ENCODE measurements at regions not wholly inside any gene's neighbourhood (a gene's known extent, or its start where the extent isn't known, plus 50 kb on each side); places are given as distances from the start of the nearest gene placed in this dataset.

DNA sequence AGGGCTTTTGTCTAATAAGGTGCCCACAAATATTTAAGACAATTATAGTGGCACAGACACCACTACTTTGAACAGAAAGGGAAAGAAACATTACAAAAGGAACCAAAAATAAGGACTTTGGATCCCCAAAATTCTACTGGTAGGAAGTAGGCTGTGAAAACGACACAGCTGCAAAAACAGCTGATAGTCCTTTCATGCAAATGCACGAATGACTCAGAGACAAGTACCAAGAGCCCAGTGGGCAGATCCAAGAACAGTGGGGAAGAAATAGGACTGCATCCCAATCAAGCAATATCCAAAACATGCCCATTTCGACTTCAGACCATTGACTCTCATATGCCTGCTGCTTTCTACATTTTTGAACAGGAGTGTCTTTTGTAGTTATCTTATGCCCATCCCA, 269.4 kb upstream of the NBEA start:
- intact Hi-C loops (cut with DNase I, micrococcal nuclease) = no loop called here
- Histone ChIP-seq H3K27me3 (ENCODE audit: control insufficient read depth in 1 of 2, insufficient read depth in 2 of 2, low read length in 2 of 2) (no peaks in the 10 kb centered on the region), H3K4me3 (ENCODE audit: low read length) (no peak overlapping the region), H3K36me3 (ENCODE audit: insufficient read depth, low read length) (no peaks in the 10 kb centered on the region), H3K27ac (ENCODE audit: low read depth in 1 of 2, low read length in 2 of 2) (no peak overlapping the region), H3K4me1 (ENCODE audit: insufficient read depth, low read length) (no peaks in the 10 kb centered on the region), H3K9me3 (ENCODE audit: control insufficient read depth in 1 of 2, insufficient read depth in 1 of 2, low read length in 2 of 2) (no peaks in the 10 kb centered on the region)
- no peak overlapping the region for H3K4me3 Mint-ChIP-seq
- no peaks in the 10 kb centered on the region for H3K36me3 Mint-ChIP-seq (ENCODE audit: low read depth)
- TF ChIP-seq CTCF (IDR thresholded peaks at IDR 0.05) = no peak
- H3K27ac Mint-ChIP-seq = no peak overlapping the region
- ChIA-PET CTCF (no interaction called here), POLR2A (no interaction called here)
- DNase-seq (no peak), ATAC-seq (ENCODE audit: poor library complexity) (no peak)
- no peaks in the 10 kb centered on the region for H3K27me3 Mint-ChIP-seq
- H3K4me1 Mint-ChIP-seq (ENCODE audit: low read depth) = no peaks in the 10 kb centered on the region
- H3K9me3 Mint-ChIP-seq = no peaks in the 10 kb centered on the region

DNA sequence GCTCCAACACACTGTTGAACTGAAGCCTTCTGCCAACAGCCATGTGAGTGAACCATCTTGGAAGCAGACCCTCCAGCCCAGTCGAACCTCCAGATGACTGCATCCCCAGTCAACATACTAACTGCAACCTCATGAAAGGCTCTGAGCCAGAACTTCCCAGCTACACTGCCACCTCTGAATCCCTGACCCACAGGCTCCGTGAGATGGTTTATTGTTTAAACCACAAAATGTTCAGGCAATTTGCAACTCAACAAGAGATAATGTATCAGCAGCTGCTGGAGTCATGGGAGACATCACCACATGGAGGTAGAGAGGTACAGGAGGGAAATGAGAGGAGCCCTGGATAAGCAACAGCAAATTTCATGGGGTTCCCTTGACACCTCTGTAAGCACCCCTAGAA, 266.4 kb upstream of the NBEA start:
- no peak overlapping the region for H3K4me3 Mint-ChIP-seq
- no peaks in the 10 kb centered on the region for H3K27me3 ChIP-seq (ENCODE audit: control insufficient read depth in 1 of 2, insufficient read depth in 2 of 2, low read length in 2 of 2)
- no peaks in the 10 kb centered on the region for H3K36me3 ChIP-seq (ENCODE audit: insufficient read depth, low read length)
- no peak overlapping the region for H3K27ac ChIP-seq (ENCODE audit: low read depth in 1 of 2, low read length in 2 of 2)
- CTCF ChIA-PET = no interaction called here
- intact Hi-C loops (cut with DNase I, micrococcal nuclease) = no loop called here
- no peaks in the 10 kb centered on the region for H3K9me3 Mint-ChIP-seq
- H3K27ac Mint-ChIP-seq = no peak overlapping the region
- no peaks in the 10 kb centered on the region for H3K27me3 Mint-ChIP-seq
- ATAC-seq (ENCODE audit: poor library complexity) (no peak), DNase-seq (no peak)
- no peaks in the 10 kb centered on the region for H3K36me3 Mint-ChIP-seq (ENCODE audit: low read depth)
- no peaks in the 10 kb centered on the region for H3K4me1 ChIP-seq (ENCODE audit: insufficient read depth, low read length)
- H3K4me3 ChIP-seq (ENCODE audit: low read length) = no peak overlapping the region
- no peak for TF ChIP-seq CTCF (IDR thresholded peaks at IDR 0.05)
- H3K4me1 Mint-ChIP-seq (ENCODE audit: low read depth) = no peaks in the 10 kb centered on the region
- no peaks in the 10 kb centered on the region for H3K9me3 ChIP-seq (ENCODE audit: control insufficient read depth in 1 of 2, insufficient read depth in 1 of 2, low read length in 2 of 2)
- POLR2A ChIA-PET = no interaction called here

- Mint-ChIP-seq H3K9me3 (no peaks in the 10 kb centered on the region), H3K4me1 (ENCODE audit: low read depth) (no peaks in the 10 kb centered on the region), H3K36me3 (ENCODE audit: low read depth) (no peaks in the 10 kb centered on the region), H3K4me3 (no peak overlapping the region), H3K27me3 (no peaks in the 10 kb centered on the region), H3K27ac (no peak overlapping the region)
- intact Hi-C loops (cut with DNase I, micrococcal nuclease) = no loop called here
- ChIA-PET CTCF (no interaction called here), POLR2A (no interaction called here)
- Histone ChIP-seq H3K27ac (ENCODE audit: low read depth in 1 of 2, low read length in 2 of 2) (no peak overlapping the region), H3K4me3 (ENCODE audit: low read length) (no peak overlapping the region), H3K36me3 (ENCODE audit: insufficient read depth, low read length) (no peaks in the 10 kb centered on the region), H3K27me3 (ENCODE audit: control insufficient read depth in 1 of 2, insufficient read depth in 2 of 2, low read length in 2 of 2) (no peaks in the 10 kb centered on the region), H3K9me3 (ENCODE audit: control insufficient read depth in 1 of 2, insufficient read depth in 1 of 2, low read length in 2 of 2) (no peaks in the 10 kb centered on the region), H3K4me1 (ENCODE audit: insufficient read depth, low read length) (no peaks in the 10 kb centered on the region)
- DNase-seq = no peak
- ATAC-seq (ENCODE audit: poor library complexity) = no peak
- TF ChIP-seq CTCF (IDR thresholded peaks at IDR 0.05) = no peak
These were observed 263.9 kb upstream of the NBEA start for GRCh38 chr13:34678154-34678553.
